ENCODE measurements at regions not wholly inside any gene's neighbourhood (a gene's known extent, or its start where the extent isn't known, plus 50 kb on each side); places are given as distances from the start of the nearest gene placed in this dataset.
"Not testable (repeated sequence)": the region's sequence is repeated elsewhere in the genome, so short reads cannot be mapped to it uniquely, and the experiment has no call there.

DNA sequence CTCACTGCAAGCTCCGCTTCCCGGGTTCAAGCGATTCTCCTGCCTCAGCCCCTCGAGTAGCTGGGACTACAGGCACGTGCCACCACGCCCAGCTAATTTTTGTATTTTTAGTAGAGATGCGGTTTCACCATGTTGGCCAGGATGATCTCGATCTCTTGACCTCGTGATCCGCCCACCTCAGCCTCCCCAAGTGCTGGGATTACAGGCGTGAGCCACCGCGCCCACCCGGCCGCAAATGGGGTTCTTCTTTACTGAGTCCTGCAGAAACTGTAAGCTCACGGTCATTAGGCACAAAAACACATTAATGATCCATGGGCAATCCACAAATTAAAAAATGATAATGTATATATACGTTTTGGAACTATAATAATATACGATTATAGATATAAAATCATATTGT, 447.6 kb downstream of the DSC3 start:
- TF ChIP-seq, protein P1, sequence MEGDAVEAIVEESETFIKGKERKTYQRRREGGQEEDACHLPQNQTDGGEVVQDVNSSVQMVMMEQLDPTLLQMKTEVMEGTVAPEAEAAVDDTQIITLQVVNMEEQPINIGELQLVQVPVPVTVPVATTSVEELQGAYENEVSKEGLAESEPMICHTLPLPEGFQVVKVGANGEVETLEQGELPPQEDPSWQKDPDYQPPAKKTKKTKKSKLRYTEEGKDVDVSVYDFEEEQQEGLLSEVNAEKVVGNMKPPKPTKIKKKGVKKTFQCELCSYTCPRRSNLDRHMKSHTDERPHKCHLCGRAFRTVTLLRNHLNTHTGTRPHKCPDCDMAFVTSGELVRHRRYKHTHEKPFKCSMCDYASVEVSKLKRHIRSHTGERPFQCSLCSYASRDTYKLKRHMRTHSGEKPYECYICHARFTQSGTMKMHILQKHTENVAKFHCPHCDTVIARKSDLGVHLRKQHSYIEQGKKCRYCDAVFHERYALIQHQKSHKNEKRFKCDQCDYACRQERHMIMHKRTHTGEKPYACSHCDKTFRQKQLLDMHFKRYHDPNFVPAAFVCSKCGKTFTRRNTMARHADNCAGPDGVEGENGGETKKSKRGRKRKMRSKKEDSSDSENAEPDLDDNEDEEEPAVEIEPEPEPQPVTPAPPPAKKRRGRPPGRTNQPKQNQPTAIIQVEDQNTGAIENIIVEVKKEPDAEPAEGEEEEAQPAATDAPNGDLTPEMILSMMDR (conservative IDR thresholded peaks at IDR 0.05 in 1 of 2, IDR thresholded peaks at IDR 0.05 in 1 of 2; ENCODE audit: low read depth in 1 of 2, low read length in 2 of 2): not testable (repeated sequence)
- TF ChIP-seq EZH2 (IDR thresholded peaks at IDR 0.05; ENCODE audit: low read length, missing control alignments): not testable (repeated sequence)

Measured in fibroblast of lung (primary cell).